NB4 (cell line): ENCODE measurements at regions not wholly inside any gene's neighbourhood (a gene's known extent, or its start where the extent isn't known, plus 50 kb on each side); places are given as distances from the start of the nearest gene placed in this dataset.

Experiments
- POLR2A ChIP-seq: IDR thresholded peaks from 2 replicates; pipeline ENCODE4 v1.6.1; 2011; ENCODE audit warnings: mild to moderate bottlenecking; ENCODE audit not compliant: insufficient read length; ENCODE audit errors: extremely low read depth
- TF ChIP-seq, protein P1 (sequence below): IDR thresholded peaks from 2 replicates; pipeline ENCODE4 v1.6.1; 2011; ENCODE audit warnings: low read depth, low read length
- TF ChIP-seq, protein P2 (sequence below): IDR thresholded peaks from one replicate; pipeline ENCODE4 v1.5.1; 2012; ENCODE audit warnings: low read depth, low read length

DNA sequence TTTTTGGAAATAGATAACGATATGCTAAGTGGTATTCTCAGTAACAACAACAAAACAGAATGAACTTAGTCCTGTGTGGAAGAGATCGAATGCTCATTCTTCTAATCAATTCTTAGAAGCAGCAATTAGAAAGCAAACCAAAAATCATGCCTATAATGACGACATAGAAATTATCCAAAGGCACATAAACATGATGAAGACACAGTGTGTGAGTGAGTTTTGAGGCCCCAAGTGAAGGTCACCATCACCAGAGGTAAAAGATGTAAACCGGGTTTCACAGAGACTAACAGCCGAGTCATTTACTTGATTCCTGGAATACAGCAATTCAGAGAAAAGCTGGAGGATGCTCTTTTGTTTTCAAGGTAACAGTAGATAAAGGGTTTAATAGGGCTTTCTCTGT is 509.2 kb downstream of the TDRD15 start:
- TF ChIP-seq, protein P1, sequence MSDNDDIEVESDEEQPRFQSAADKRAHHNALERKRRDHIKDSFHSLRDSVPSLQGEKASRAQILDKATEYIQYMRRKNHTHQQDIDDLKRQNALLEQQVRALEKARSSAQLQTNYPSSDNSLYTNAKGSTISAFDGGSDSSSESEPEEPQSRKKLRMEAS, result no peak
- TF ChIP-seq, protein P2, sequence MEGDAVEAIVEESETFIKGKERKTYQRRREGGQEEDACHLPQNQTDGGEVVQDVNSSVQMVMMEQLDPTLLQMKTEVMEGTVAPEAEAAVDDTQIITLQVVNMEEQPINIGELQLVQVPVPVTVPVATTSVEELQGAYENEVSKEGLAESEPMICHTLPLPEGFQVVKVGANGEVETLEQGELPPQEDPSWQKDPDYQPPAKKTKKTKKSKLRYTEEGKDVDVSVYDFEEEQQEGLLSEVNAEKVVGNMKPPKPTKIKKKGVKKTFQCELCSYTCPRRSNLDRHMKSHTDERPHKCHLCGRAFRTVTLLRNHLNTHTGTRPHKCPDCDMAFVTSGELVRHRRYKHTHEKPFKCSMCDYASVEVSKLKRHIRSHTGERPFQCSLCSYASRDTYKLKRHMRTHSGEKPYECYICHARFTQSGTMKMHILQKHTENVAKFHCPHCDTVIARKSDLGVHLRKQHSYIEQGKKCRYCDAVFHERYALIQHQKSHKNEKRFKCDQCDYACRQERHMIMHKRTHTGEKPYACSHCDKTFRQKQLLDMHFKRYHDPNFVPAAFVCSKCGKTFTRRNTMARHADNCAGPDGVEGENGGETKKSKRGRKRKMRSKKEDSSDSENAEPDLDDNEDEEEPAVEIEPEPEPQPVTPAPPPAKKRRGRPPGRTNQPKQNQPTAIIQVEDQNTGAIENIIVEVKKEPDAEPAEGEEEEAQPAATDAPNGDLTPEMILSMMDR, result no peak
- TF ChIP-seq POLR2A, result no peak
